GM12878 (cell line): ENCODE measurements at regions not wholly inside any gene's neighbourhood (a gene's known extent, or its start where the extent isn't known, plus 50 kb on each side); places are given as distances from the start of the nearest gene placed in this dataset.

Source experiments
- ATAC-seq: fragments of 200-7000 bp; cut with Tn5 transposase; 3 replicates; pipeline ENCODE4 v1.9.1; 2020; ENCODE audit warnings: mild to moderate bottlenecking, moderate library complexity
- BruUV-seq: library from RNA; stranded (reverse); fragments of 400-500 nt; replicated peaks from 2 replicates; lab custom pipeline; 2021; lab: Mats Ljungman, UMichigan
- CTCF ChIA-PET: fragments of 300-600 bp; sonication (Branson Sonifier 250); formaldehyde crosslinking; extraction: SDS; loops from one replicate; lab custom pipeline; 2021; ENCODE audit warnings: inconsistent platforms; lab: Yijun Ruan, JAX
- POLR2A ChIA-PET: fragments of 350-600 bp; formaldehyde crosslinking; extraction: SDS; loops from one replicate; lab custom pipeline; 2021; ENCODE audit warnings: inconsistent platforms; lab: Charles Lee
- RAD21 ChIA-PET: fragments of 300-600 bp; sonication (Branson Sonifier 250); formaldehyde crosslinking; loops from one replicate; lab custom pipeline; 2023; ENCODE audit warnings: antibody characterized with exemption; ENCODE audit not compliant: unreplicated experiment; lab: Charles Lee
- SMC1A ChIA-PET: fragments of 300-600 bp; sonication (Branson Sonifier 250); formaldehyde crosslinking; loops from one replicate; lab custom pipeline; 2023; ENCODE audit not compliant: unreplicated experiment, uncharacterized antibody; lab: Charles Lee
- DNase-seq: peaks from one replicate; pipeline ENCODE4 v3.0.0-alpha.2; 2011; ENCODE audit warnings: low read depth, low spot score
- FAIRE-seq: peaks from 3 replicates; lab custom pipeline; 2011; peaks lifted over from hg19 to GRCh38; lab: Jason Lieb, UNC
- H2AFZ ChIP-seq: 2 replicates; pipeline ENCODE4 v1.6.0; 2011; ENCODE audit warnings: low read depth, low read length, control low read depth; ENCODE audit not compliant: control insufficient read depth
- H3K27ac ChIP-seq: 2 replicates; pipeline ENCODE4 v1.5.1; 2011; ENCODE audit warnings: control low read depth; ENCODE audit not compliant: control insufficient read depth, insufficient read depth
- H3K27me3 ChIP-seq, 2 experiments: replicated peaks in 1 of 2; 2 replicates each; pipeline versions ENCODE4 v1.6.0 to v1.6.1; 2011; ENCODE audit warnings: low read length in 1 of 2; ENCODE audit not compliant: control insufficient read depth in 2 of 2, insufficient read depth in 2 of 2
- H3K36me3 ChIP-seq, 2 experiments: 2 replicates each; pipeline ENCODE4 v1.5.1; 2011; ENCODE audit warnings: low read length in 1 of 2; ENCODE audit not compliant: control insufficient read depth in 2 of 2, insufficient read depth in 2 of 2
- H3K4me1 ChIP-seq: 2 replicates; pipeline ENCODE4 v1.6.1; 2011; ENCODE audit warnings: mild to moderate bottlenecking, low read length, moderate library complexity, mixed read lengths; ENCODE audit not compliant: control insufficient read depth, insufficient read depth
- H3K4me2 ChIP-seq: 2 replicates; pipeline ENCODE4 v1.6.0; 2011; ENCODE audit warnings: control low read depth; ENCODE audit not compliant: control insufficient read depth, insufficient read depth
- H3K4me3 ChIP-seq: fragments of 200-600 bp; sonication (generic); 2 replicates; pipeline ENCODE4 v1.5.1; 2016
- H3K79me2 ChIP-seq: 2 replicates; pipeline ENCODE4 v1.6.0; 2011; ENCODE audit warnings: low read length; ENCODE audit not compliant: control insufficient read depth, insufficient read depth
- H3K9ac ChIP-seq: 2 replicates; pipeline ENCODE4 v1.8.0; 2011; ENCODE audit warnings: low read length, control low read depth, mixed read lengths; ENCODE audit not compliant: control insufficient read depth, insufficient read depth
- H3K9me3 ChIP-seq: replicated peaks from 3 replicates; pipeline ENCODE4 v1.5.1; 2011; ENCODE audit warnings: mild to moderate bottlenecking, low read length; ENCODE audit not compliant: control insufficient read depth, insufficient read depth
- H4K20me1 ChIP-seq: 2 replicates; pipeline ENCODE4 v1.6.0; 2011; ENCODE audit not compliant: control insufficient read depth, insufficient read depth
- EGR1 ChIP-seq, 2 experiments: IDR thresholded peaks; 1 replicate in 1 of 2; 2 replicates in 1 of 2; pipeline ENCODE4 v1.6.1; 2011 to 2012; ENCODE audit warnings: low read depth in 2 of 2, low read length in 2 of 2, borderline replicate concordance in 1 of 2, mild to moderate bottlenecking in 1 of 2, moderate library complexity in 1 of 2
- FOXM1 ChIP-seq: IDR thresholded peaks from 2 replicates; pipeline ENCODE4 v1.6.1; 2012; ENCODE audit warnings: low read depth, mild to moderate bottlenecking, inconsistent platforms, low read length, moderate library complexity
- NFYB ChIP-seq: IDR thresholded peaks from 2 replicates; pipeline ENCODE4 v1.6.1; 2011; ENCODE audit warnings: low read depth, mild to moderate bottlenecking, low read length, improper control_type of control experiment, moderate library complexity; ENCODE audit not compliant: insufficient read depth
- PAX8 ChIP-seq: fragments of 450-650 bp; IDR thresholded peaks from 2 replicates; pipeline ENCODE4 v1.6.1; 2017; ENCODE audit warnings: mild to moderate bottlenecking, moderate library complexity
- ZNF207 ChIP-seq: fragments of 450-650 bp; IDR thresholded peaks from 2 replicates; pipeline ENCODE4 v1.6.1; 2014; ENCODE audit warnings: antibody characterized with exemption, mild to moderate bottlenecking, borderline replicate concordance
- WGBS: methylation state at CpG from one replicate; pipeline ENCODE4 v1.1.6; 2016; ENCODE audit warnings: low lambda C conversion rate; ENCODE audit not compliant: insufficient replicate concordance, insufficient coverage; ENCODE audit errors: missing lambda C conversion rate; 5-methylcytosine and 5-hydroxymethylcytosine counted together
- in situ Hi-C: fragments of 300-500 bp; cut with MboI; formaldehyde crosslinking; loops from 9 replicates; pipeline ENCODE4 v1.14.3; 2018; ENCODE audit warnings: mixed read lengths
- intact Hi-C: fragments of 100-400 bp; cut with micrococcal nuclease; formaldehyde crosslinking; loops from one replicate; pipeline ENCODE4 v1.14.2; 2022; ENCODE audit not compliant: unreplicated experiment
- TF ChIP-seq, protein P1 (sequence below): fragments of 450-650 bp; IDR thresholded peaks from 2 replicates; pipeline ENCODE4 v1.6.1; 2016; ENCODE audit warnings: mild to moderate bottlenecking

DNA sequence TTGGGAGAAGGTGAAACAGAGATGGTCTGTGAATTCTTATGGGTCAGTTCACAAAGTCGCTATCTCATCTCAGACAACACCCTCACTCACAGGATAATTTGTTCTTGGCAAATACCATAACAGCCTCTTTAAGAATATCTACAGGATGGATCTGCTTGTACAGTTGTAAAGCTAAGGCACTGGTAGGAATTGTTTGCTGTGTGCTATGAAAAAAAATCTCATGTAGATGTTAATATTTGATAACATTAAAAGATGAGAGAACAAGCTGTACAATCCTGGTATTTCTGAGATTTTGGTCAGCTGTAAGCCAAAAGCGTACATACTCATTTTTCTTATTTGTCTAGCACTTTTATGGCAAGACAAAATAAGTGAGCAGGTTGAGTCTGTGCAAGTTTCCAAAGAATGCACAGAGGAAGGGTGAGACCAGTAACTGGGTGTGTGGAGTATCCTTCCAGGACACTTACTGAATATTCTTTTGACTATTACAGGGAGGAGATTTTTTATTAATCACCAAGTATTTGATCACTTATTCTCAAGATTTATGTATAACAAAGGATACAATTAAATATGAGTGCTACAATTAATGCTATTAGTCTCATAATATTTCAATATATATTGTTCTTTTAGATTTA, 814.5 kb upstream of the MIR17HG start (continued):
- TF ChIP-seq, protein P1, sequence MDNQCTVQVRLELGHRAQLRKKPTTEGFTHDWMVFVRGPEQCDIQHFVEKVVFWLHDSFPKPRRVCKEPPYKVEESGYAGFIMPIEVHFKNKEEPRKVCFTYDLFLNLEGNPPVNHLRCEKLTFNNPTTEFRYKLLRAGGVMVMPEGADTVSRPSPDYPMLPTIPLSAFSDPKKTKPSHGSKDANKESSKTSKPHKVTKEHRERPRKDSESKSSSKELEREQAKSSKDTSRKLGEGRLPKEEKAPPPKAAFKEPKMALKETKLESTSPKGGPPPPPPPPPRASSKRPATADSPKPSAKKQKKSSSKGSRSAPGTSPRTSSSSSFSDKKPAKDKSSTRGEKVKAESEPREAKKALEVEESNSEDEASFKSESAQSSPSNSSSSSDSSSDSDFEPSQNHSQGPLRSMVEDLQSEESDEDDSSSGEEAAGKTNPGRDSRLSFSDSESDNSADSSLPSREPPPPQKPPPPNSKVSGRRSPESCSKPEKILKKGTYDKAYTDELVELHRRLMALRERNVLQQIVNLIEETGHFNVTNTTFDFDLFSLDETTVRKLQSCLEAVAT: no peak

GRCh38 chr13:90533866-90534265, 813.6 kb upstream of the MIR17HG start:
- DNase-seq (no peak), FAIRE-seq (no peak), ATAC-seq (no peak)
- Histone ChIP-seq H3K4me1 (no peaks in the 10 kb centered on the region), H4K20me1 (no peaks in the 10 kb centered on the region), H3K9me3 (no peaks in the 10 kb centered on the region), H3K4me2 (no peak overlapping the region), H3K27me3 (no peaks in the 10 kb centered on the region), H3K4me3 (no peak overlapping the region), H3K9ac (no peak overlapping the region), H3K27ac (no peak overlapping the region), H3K36me3 (no peaks in the 10 kb centered on the region), H2AFZ (no peak overlapping the region), H3K79me2 (no peaks in the 10 kb centered on the region)
- POLR2A ChIA-PET: no interaction called here
- intact Hi-C loops: no loop called here
- CTCF ChIA-PET: no interaction called here
- RAD21 ChIA-PET: no interaction called here
- BruUV-seq: no TSS peak
- TF ChIP-seq PAX8: no peak
- TF ChIP-seq ZNF207: no peak
- no peak for TF ChIP-seq NFYB
- no peak for TF ChIP-seq FOXM1
- no peak for TF ChIP-seq EGR1 (IDR thresholded peaks at IDR 0.05; ENCODE audit: borderline replicate concordance in 1 of 2, low read depth in 2 of 2, low read length in 2 of 2)
- 44% methylated on average over 2 of the region's 2 CpGs for WGBS
- SMC1A ChIA-PET: no interaction called here
- in situ Hi-C loops: no loop called here
